Neural cell (in vitro differentiated cells): ENCODE measurements at regions not wholly inside any gene's neighbourhood (a gene's known extent, or its start where the extent isn't known, plus 50 kb on each side); places are given as distances from the start of the nearest gene placed in this dataset.

Source experiments
- EZH2 ChIP-seq: fragments of 200-600, 300-800 bp; shearing (Covaris generic), sonication (generic); IDR thresholded peaks from 2 replicates; pipeline ENCODE4 v1.6.1; 2014; ENCODE audit warnings: antibody characterized with exemption, low read length, borderline replicate concordance, mild to moderate bottlenecking; ENCODE audit not compliant: insufficient read depth, poor library complexity, severe bottlenecking
- POLR2AphosphoS5 ChIP-seq: IDR thresholded peaks from 2 replicates; pipeline ENCODE4 v1.6.1; 2012
- REST ChIP-seq: IDR thresholded peaks from 2 replicates; pipeline ENCODE4 v1.6.1; 2012; ENCODE audit warnings: borderline replicate concordance
- TF ChIP-seq, protein P1 (sequence below): fragments of 450-650 bp; IDR thresholded peaks from 2 replicates; pipeline ENCODE4 v1.5.1; 2014; ENCODE audit warnings: antibody characterized with exemption, mild to moderate bottlenecking, moderate library complexity; ENCODE audit not compliant: poor library complexity, severe bottlenecking

DNA sequence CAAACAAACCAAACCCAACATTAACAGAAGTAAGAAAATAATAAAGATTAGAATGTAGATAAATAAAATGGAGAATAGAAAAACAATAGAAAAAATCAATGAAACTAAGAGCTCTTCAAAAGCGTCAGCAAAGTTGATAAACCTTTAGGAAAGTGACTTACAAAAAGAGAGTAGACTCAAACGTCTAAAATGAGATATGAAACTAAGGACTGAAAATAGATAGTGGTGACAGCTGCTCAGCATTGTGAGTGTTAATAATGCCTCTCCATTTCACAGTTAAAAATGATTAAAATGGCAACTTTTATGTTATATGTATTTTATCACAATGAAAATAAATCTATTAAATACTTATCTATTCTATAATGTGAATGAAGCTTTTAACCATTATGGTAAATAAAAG is 125.7 kb upstream of the CPXCR1 start:
- TF ChIP-seq EZH2 (no peak), REST (no peak), POLR2AphosphoS5 (no peak)
- TF ChIP-seq, protein P1, sequence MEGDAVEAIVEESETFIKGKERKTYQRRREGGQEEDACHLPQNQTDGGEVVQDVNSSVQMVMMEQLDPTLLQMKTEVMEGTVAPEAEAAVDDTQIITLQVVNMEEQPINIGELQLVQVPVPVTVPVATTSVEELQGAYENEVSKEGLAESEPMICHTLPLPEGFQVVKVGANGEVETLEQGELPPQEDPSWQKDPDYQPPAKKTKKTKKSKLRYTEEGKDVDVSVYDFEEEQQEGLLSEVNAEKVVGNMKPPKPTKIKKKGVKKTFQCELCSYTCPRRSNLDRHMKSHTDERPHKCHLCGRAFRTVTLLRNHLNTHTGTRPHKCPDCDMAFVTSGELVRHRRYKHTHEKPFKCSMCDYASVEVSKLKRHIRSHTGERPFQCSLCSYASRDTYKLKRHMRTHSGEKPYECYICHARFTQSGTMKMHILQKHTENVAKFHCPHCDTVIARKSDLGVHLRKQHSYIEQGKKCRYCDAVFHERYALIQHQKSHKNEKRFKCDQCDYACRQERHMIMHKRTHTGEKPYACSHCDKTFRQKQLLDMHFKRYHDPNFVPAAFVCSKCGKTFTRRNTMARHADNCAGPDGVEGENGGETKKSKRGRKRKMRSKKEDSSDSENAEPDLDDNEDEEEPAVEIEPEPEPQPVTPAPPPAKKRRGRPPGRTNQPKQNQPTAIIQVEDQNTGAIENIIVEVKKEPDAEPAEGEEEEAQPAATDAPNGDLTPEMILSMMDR: no peak
